Activated naive CD4-positive, alpha-beta T cell treated with anti-CD3 and anti-CD28 coated beads, Interleukin-2, amount 10 ng/mL, durations not matched to agents 7 days and 5 days (primary cell): ENCODE measurements at regions not wholly inside any gene's neighbourhood (a gene's known extent, or its start where the extent isn't known, plus 50 kb on each side); places are given as distances from the start of the nearest gene placed in this dataset.
"Not testable (repeated sequence)": the region's sequence is repeated elsewhere in the genome, so short reads cannot be mapped to it uniquely, and the experiment has no call there.

Source experiments
- CTCF ChIA-PET: fragments of 350-600 bp; sonication (Branson Sonifier 250); formaldehyde crosslinking; loops from one replicate; lab custom pipeline; 2021; ENCODE audit warnings: antibody characterized with exemption; lab: Charles Lee
- DNase-seq: peaks from one replicate; pipeline ENCODE4 v3.0.0-alpha.2; 2020
- H3K27ac Mint-ChIP-seq: one replicate; pipeline ENCODE4 v1.8.0; 2021; ENCODE audit warnings: mild to moderate bottlenecking, moderate library complexity, mixed read lengths
- H3K27me3 Mint-ChIP-seq: one replicate; pipeline ENCODE4 v1.8.0; 2021; ENCODE audit warnings: mild to moderate bottlenecking, mixed read lengths
- H3K36me3 Mint-ChIP-seq: one replicate; pipeline ENCODE4 v1.8.0; 2021; ENCODE audit warnings: mixed read lengths
- H3K4me1 Mint-ChIP-seq: one replicate; pipeline ENCODE4 v1.8.0; 2021; ENCODE audit warnings: mixed read lengths
- H3K4me3 Mint-ChIP-seq: one replicate; pipeline ENCODE4 v1.8.0; 2021; ENCODE audit warnings: mild to moderate bottlenecking, moderate library complexity, mixed read lengths
- H3K9me3 Mint-ChIP-seq: one replicate; pipeline ENCODE4 v1.8.0; 2021; ENCODE audit warnings: mixed read lengths

DNA sequence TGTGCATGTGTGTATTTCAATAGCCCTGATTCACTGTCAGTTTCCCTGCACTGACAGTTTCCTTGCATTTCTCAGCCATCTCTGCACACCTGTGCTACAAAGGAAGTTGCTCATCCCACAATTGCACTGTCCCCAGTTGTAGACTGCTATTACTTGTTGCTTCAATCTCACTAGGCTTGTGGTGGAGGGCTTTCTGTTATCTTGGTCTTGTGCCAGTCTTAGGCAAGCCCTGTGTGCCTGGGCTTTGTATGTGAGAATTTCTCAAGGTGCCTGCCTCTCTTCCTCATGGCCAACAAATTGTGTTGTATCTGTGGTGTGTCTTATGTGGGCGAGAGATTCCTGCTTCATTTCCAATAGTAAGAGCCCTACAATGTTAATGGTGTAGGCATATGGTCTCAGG lies 467.4 kb downstream of the GRIA2 start:
- no peaks in the 10 kb centered on the region for H3K36me3 Mint-ChIP-seq
- CTCF ChIA-PET: no interaction called here
- H3K9me3 Mint-ChIP-seq: peaks cover 6% of the 10 kb centered on the region
- DNase-seq: no peak
- no peak overlapping the region for H3K4me3 Mint-ChIP-seq
- H3K4me1 Mint-ChIP-seq: no peaks in the 10 kb centered on the region
- no peak overlapping the region for H3K27ac Mint-ChIP-seq
- no peaks in the 10 kb centered on the region for H3K27me3 Mint-ChIP-seq

DNA sequence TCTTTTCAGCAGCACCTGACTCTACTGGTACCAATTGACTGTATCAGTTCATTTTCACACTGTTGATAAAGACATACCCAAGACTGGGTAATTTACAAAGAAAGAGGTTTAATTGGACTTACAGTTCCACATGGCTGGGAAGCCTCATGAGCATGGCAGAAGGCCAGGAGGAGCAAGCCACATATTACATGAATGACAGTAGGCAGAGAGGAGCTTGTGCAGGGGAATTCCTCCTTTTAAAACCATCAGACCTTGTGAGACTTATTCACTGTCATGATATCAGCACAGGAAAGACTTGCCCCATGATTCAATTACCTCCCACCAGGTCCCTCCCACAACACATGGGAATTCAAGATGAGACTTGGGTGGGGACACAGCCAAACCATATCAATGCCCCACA lies 458.8 kb downstream of the GRIA2 start:
- H3K4me3 Mint-ChIP-seq, CTCF ChIA-PET, H3K36me3 Mint-ChIP-seq, H3K27me3 Mint-ChIP-seq, DNase-seq, H3K27ac Mint-ChIP-seq, H3K4me1 Mint-ChIP-seq: not testable (repeated sequence)
- peaks cover 14% of the 10 kb centered on the region for H3K9me3 Mint-ChIP-seq

DNA sequence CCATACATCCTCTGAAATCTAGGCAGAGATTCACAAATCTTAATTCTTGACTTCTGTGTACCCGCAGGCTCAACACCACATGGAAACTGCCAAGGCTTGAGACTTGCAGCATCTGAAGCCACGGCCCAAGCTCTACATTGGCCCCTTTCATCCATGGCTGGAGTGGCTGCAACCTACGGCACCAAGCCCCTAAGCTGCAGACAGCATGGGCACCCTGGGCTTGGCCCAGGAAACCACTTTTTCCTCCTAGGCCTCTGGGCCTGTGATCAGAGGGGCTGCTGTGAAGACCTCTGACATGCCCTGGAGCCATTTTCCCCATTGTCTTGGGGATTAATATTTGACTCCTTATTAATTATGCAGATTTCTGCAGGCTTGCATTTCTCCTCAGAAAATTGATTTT lies 457.9 kb downstream of the GRIA2 start:
- H3K4me3 Mint-ChIP-seq: no peak overlapping the region
- peaks cover 13% of the 10 kb centered on the region for H3K9me3 Mint-ChIP-seq
- H3K4me1 Mint-ChIP-seq: no peaks in the 10 kb centered on the region
- no peak for DNase-seq
- H3K27me3 Mint-ChIP-seq: no peaks in the 10 kb centered on the region
- CTCF ChIA-PET: no interaction called here
- no peak overlapping the region for H3K27ac Mint-ChIP-seq
- H3K36me3 Mint-ChIP-seq: no peaks in the 10 kb centered on the region

DNA sequence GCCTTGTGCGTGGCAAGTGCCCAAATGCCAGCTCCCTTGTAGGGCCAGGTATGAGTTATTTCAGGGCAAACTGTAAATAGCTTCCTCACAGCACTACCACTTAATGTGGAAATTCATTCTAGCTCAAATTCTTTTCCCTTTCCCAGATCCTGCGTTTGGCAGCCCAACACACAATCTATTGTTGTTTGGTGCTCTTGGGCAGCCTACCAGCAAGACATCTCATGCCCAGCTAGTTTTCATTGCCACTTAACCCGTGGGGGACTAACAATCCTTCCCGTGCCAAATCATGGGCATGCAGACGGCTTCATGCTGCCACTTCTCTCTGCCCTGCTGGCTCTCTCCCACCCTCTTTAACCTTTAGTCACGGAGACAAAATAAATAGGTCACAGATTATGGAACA lies 454.2 kb downstream of the GRIA2 start:
- no peaks in the 10 kb centered on the region for H3K4me1 Mint-ChIP-seq
- H3K9me3 Mint-ChIP-seq: peaks cover 10% of the 10 kb centered on the region
- no peak for DNase-seq
- H3K27me3 Mint-ChIP-seq: no peaks in the 10 kb centered on the region
- no peaks in the 10 kb centered on the region for H3K36me3 Mint-ChIP-seq
- no peak overlapping the region for H3K27ac Mint-ChIP-seq
- CTCF ChIA-PET: no interaction called here
- no peak overlapping the region for H3K4me3 Mint-ChIP-seq

DNA sequence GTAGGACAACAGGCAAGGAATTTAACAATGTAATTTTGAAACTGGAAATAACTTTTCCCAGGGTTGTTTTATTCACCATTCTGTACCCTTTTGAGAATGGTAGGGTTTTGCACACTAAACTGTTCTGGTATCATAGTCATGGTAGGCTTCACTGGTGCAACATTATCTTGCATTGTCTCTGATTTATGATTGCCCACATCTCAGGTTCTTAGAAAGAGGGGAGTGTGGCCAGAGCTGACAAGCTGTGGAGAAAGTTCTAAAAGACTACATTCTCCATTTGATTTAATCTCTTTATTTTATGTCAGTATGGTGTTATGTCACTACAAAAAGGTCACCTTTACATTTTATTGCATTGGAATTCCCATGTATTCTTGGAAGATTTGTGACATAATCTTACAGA lies 447.3 kb downstream of the GRIA2 start:
- Mint-ChIP-seq H3K36me3 (no peaks in the 10 kb centered on the region), H3K4me3 (no peak overlapping the region), H3K27ac (no peak overlapping the region), H3K9me3 (no peaks in the 10 kb centered on the region), H3K4me1 (no peaks in the 10 kb centered on the region), H3K27me3 (no peaks in the 10 kb centered on the region)
- CTCF ChIA-PET: no interaction called here
- no peak for DNase-seq

DNA sequence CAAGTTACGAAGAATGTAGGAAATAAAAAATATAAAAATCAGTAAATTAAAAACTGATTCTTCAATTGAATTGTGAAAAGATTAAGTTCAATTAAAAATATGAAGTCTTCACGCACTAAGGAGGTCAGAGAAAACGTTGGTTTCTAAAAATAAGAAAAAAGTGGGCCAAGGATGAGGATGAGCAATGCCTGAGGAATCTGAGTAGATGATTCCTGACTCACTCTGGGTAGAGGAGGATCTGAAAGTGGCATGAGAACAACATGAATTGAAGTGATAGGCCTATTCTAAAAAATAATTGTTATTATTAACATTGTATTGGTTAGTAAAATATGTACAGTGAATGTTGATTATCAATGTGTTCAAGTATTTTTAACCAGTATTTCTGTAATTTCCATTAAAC lies 444.2 kb downstream of the GRIA2 start:
- no peaks in the 10 kb centered on the region for H3K4me1 Mint-ChIP-seq
- H3K4me3 Mint-ChIP-seq: no peak overlapping the region
- H3K36me3 Mint-ChIP-seq: no peaks in the 10 kb centered on the region
- CTCF ChIA-PET: no interaction called here
- H3K9me3 Mint-ChIP-seq: no peaks in the 10 kb centered on the region
- no peaks in the 10 kb centered on the region for H3K27me3 Mint-ChIP-seq
- H3K27ac Mint-ChIP-seq: no peak overlapping the region
- no peak for DNase-seq

DNA sequence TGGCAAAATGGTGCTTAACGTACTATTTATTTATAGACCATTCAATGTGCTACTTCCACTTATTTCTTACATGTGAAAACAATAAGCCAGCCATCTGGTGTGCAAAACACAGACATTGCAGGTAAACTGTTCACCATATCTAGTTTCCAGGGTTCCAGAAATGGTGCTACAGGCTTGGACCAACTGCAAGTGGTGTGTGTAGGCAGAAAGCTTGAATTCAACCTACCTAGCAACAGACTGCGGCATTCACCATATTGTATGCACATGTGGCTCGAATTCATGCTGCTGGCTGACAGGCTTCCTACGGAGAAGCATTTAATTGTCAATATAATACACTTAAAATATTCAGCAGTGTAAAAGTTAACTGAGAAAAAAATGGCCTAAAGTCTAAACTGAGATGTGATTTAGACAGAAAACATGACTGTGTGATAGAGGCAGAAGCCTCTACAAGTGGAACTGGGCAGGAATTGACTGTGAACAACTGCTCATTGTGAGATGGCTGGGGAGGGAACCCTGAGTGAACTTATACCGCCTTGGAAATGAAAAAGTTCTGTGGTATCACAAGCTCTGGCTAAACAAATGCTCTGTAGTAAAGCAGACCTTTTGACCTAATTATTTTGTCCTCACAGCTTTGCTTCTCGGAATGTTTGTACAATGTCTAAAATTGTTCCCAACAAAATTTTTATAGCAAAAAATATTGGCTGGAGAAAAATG lies 434.7 kb downstream of the GRIA2 start:
- no peaks in the 10 kb centered on the region for H3K36me3 Mint-ChIP-seq
- CTCF ChIA-PET: no interaction called here

DNA sequence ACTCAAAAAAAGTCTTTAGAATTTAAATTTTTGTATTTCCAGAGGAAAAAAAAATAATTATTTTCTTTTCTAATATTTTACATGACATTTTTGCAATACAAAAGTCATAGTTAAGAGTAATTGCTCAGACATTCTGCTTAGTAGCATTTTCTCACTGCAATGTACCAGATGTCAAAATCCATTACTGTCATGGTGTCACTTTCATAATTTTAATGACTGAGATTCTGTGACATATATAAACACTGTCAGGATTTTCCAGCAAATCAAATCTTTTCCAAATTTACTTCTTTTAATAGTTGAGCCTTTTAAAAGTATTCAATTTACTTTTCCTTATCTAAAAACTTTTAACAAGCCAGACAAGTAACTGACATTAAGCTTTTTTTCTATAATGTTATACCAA lies 422.7 kb downstream of the GRIA2 start:
- Mint-ChIP-seq H3K4me3 (no peak overlapping the region), H3K36me3 (no peaks in the 10 kb centered on the region), H3K4me1 (no peaks in the 10 kb centered on the region), H3K27ac (no peak overlapping the region), H3K27me3 (no peaks in the 10 kb centered on the region), H3K9me3 (no peaks in the 10 kb centered on the region)
- no peak for DNase-seq
- CTCF ChIA-PET: no interaction called here

More for the DNA sequence above, 434.7 kb downstream of the GRIA2 start:
- no peaks in the 10 kb centered on the region for H3K9me3 Mint-ChIP-seq
- no peaks in the 10 kb centered on the region for H3K4me1 Mint-ChIP-seq
- H3K27ac Mint-ChIP-seq: no peak overlapping the region
- no peak overlapping the region for H3K4me3 Mint-ChIP-seq
- DNase-seq: no peak
- no peaks in the 10 kb centered on the region for H3K27me3 Mint-ChIP-seq

DNA sequence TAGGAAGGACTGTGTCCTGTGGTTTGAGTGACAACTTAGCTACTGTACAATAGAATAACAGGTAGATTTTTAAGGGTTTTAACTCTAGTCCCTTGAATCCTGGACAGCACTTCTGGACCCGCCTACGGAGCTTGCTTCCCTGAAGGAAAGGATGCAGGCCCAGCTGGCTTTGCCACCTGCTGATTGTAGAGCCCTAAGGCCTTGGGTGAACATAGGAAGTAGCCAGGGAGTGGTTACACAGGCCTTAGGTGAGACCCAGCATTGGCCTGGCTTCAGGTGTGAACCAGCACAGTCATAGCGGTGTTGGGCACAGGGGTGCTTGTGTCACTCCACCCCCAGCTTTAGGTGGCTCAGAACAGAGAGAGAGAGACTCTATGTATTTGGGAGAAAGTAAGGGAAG lies 413.5 kb downstream of the GRIA2 start:
- H3K27ac Mint-ChIP-seq: no peak overlapping the region
- CTCF ChIA-PET: no interaction called here
- no peak overlapping the region for H3K4me3 Mint-ChIP-seq
- no peak for DNase-seq
- H3K27me3 Mint-ChIP-seq: no peaks in the 10 kb centered on the region
- no peaks in the 10 kb centered on the region for H3K4me1 Mint-ChIP-seq
- no peaks in the 10 kb centered on the region for H3K36me3 Mint-ChIP-seq
- peaks cover 4% of the 10 kb centered on the region for H3K9me3 Mint-ChIP-seq

DNA sequence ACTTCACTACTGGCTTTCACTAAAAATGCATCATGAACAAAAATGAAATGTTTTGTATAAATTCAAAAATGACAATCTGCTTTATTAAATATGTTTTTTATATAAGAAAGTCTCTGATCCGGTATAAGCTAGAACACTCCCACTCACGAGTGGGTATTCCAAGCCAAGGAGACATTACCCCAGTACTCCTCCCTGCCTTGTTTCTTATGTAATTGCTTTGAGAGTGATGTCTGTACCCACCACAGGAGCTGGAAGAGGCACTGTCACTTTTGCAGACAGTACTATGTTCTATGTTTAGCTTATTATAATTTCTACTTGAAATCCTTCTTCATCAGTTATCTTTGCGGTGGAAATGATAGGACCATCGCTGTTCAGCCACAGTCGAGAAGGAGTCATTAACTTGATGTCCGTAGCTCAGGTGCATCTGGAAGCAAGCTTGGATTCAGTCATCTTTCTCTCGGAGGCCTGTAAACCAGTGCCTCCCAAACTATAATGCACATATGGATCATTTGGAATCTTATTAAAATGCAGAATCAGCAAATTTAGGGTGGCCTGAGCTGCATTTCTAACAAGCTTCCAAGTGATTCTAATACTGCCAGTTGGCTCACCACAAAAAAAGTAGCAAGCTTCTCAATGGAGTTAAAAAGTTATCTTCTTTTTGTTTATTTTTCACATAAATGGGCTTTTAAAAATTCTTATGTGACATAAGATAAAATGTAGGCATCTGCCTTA lies 396.4 kb downstream of the GRIA2 start:
- no peaks in the 10 kb centered on the region for H3K27me3 Mint-ChIP-seq
- CTCF ChIA-PET: no interaction called here
- H3K27ac Mint-ChIP-seq: no peak overlapping the region
- peaks cover 2% of the 10 kb centered on the region for H3K9me3 Mint-ChIP-seq
- no peaks in the 10 kb centered on the region for H3K36me3 Mint-ChIP-seq
- DNase-seq: no peak
- no peak overlapping the region for H3K4me3 Mint-ChIP-seq
- no peaks in the 10 kb centered on the region for H3K4me1 Mint-ChIP-seq

DNA sequence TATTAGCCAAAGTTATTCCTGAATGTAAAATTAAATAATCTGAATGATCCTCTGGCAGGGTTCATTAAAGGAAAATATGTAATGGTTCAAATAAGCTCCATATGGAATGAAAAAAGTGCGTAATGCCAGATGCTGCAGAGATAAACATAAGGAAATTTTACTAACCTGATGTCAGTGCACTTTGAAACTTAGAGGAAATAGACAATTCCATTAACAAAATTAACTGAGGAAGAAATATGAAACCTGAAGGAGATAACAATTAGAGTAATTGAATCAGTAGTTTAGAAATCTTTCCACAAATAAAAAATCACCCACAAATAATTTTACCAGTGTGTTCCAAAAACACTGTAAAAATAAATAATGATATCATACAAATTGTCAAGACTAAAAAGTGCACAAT lies 387.5 kb downstream of the GRIA2 start:
- Mint-ChIP-seq H3K4me3 (no peak overlapping the region), H3K4me1 (no peaks in the 10 kb centered on the region), H3K27me3 (no peaks in the 10 kb centered on the region), H3K36me3 (no peaks in the 10 kb centered on the region), H3K9me3 (no peaks in the 10 kb centered on the region), H3K27ac (no peak overlapping the region)
- no peak for DNase-seq
- CTCF ChIA-PET: no interaction called here

DNA sequence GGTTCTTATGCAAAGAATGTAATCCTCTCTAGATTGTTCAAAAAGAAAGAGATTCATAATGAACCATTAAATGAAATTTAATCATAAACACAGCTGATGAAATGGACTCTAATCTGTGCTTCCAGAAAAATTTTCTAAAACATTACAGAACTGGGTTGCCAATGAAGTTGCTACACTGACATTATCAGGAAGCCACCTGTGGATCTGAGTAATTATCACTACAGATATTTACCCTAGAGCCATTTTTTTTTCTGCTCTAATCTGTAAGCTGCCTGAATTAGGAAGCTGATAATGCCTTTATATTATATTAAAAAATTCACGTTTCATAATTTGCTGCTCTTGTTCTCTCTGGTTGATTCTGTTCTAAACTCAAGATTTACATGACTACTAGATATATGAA lies 380.1 kb downstream of the GRIA2 start:
- Mint-ChIP-seq H3K27ac (no peak overlapping the region), H3K4me3 (no peak overlapping the region), H3K9me3 (peaks cover 5% of the 10 kb centered on the region), H3K36me3 (no peaks in the 10 kb centered on the region), H3K4me1 (no peaks in the 10 kb centered on the region), H3K27me3 (no peaks in the 10 kb centered on the region)
- CTCF ChIA-PET: no interaction called here
- no peak for DNase-seq

DNA sequence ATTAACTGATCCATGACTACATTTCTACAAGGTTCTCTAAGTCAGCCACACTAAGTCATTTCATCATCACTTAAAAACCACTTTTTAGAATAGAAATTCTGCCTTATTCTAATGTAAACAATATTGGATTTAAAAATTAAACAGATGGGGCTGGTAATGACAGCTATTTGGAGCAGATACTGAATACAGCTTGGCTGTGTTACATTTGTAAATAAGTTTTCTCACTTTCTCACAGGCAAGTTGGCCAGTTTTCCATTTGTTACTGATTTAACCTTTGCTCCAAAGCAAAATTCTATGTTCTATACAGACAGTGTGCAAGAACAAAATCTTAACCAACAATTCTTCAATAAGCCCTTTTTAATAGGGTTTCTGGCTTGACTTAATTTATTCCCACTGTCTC lies 370.7 kb downstream of the GRIA2 start:
- Mint-ChIP-seq H3K4me3 (no peak overlapping the region), H3K9me3 (no peaks in the 10 kb centered on the region), H3K27ac (no peak overlapping the region), H3K4me1 (no peaks in the 10 kb centered on the region), H3K36me3 (no peaks in the 10 kb centered on the region), H3K27me3 (no peaks in the 10 kb centered on the region)
- CTCF ChIA-PET: no interaction called here
- DNase-seq: no peak

DNA sequence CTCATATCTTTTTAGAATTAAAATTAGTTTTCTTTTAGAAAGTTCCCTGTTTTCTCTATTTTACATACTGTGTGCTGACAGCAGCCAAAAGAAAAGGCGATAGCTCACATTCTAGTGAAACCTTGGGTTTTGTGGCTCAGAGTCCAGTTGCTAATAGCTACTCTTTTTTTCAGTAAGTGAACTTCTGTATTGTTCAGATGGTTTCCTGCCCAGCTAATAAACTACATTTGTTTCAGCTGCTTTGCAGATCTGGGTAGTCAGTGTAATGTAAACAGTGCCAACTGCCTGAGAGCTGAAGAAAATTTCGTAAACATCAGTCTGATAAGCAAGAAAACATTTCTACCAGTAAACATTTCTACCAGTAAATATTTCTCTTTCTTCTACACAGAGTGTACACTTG lies 370.2 kb downstream of the GRIA2 start:
- H3K4me3 Mint-ChIP-seq: no peak overlapping the region
- H3K27me3 Mint-ChIP-seq: no peaks in the 10 kb centered on the region
- no peaks in the 10 kb centered on the region for H3K36me3 Mint-ChIP-seq
- H3K27ac Mint-ChIP-seq: no peak overlapping the region
- DNase-seq: no peak
- CTCF ChIA-PET: no interaction called here
- no peaks in the 10 kb centered on the region for H3K9me3 Mint-ChIP-seq
- H3K4me1 Mint-ChIP-seq: no peaks in the 10 kb centered on the region

DNA sequence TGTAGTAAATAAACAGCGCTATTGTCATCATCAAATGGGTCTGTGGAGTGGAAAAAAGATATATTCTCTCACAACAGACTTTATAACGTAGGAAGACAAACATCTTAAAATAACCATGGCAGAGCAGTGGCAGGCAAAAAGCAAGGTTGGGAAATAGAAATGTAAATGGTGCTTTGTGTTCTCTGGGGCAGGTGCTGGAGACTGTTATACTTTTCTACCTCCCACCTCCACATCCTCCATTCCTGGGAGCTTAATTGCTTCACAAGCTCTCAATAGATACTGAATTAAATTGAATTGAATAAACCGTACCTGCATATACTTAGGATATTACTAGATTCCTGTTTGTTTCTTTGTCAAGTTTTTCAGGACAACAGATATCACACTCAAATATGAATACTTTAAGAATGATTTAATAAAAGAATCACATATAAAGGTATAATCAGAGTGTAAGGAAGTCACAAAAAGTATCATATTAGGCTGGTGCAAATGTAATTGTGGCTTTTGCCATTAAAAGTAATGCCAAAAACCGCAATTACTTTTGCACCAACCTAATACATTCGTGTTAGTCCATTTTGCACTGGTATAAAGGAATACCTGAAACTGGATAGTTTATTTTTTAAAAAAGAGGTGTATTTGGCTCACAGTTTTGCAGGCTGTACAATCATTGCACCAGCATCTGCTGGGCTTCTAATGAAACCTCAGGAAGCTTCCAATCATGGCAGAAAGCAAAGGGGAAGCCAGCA lies 367.3 kb downstream of the GRIA2 start:
- no peak for DNase-seq
- CTCF ChIA-PET: no interaction called here
- H3K36me3 Mint-ChIP-seq: no peaks in the 10 kb centered on the region
- no peaks in the 10 kb centered on the region for H3K4me1 Mint-ChIP-seq
- no peaks in the 10 kb centered on the region for H3K9me3 Mint-ChIP-seq
- no peaks in the 10 kb centered on the region for H3K27me3 Mint-ChIP-seq
- no peak overlapping the region for H3K4me3 Mint-ChIP-seq
- no peak overlapping the region for H3K27ac Mint-ChIP-seq
